H9 (cell line): ENCODE measurements at regions not wholly inside any gene's neighbourhood (a gene's known extent, or its start where the extent isn't known, plus 50 kb on each side); places are given as distances from the start of the nearest gene placed in this dataset.

Experiments used
- DNase-seq: peaks from one replicate; pipeline ENCODE4 v3.0.0-alpha.2; 2017
- H2AFZ ChIP-seq: one replicate; pipeline ENCODE4 v1.6.1; 2013; ENCODE audit warnings: mild to moderate bottlenecking, low read length, control low read depth, moderate library complexity
- H2AK5ac ChIP-seq: 2 replicates; pipeline ENCODE4 v1.6.1; 2013; ENCODE audit warnings: low read length, control low read depth, mixed read lengths; ENCODE audit not compliant: insufficient read length
- H2BK120ac ChIP-seq: one replicate; pipeline ENCODE4 v1.6.1; 2013; ENCODE audit warnings: low read depth, mild to moderate bottlenecking, low read length, control low read depth, inconsistent platforms; ENCODE audit not compliant: poor library complexity, severe bottlenecking
- H2BK12ac ChIP-seq: 2 replicates; pipeline ENCODE4 v1.6.1; 2013; ENCODE audit warnings: low read length, control low read depth, mixed read lengths, low read depth; ENCODE audit not compliant: insufficient read length
- H2BK15ac ChIP-seq: 2 replicates; pipeline ENCODE4 v1.6.1; 2013; ENCODE audit warnings: low read depth, low read length, control low read depth
- H2BK20ac ChIP-seq: one replicate; pipeline ENCODE4 v1.6.1; 2013; ENCODE audit warnings: low read depth, mild to moderate bottlenecking, low read length, control low read depth, inconsistent platforms; ENCODE audit not compliant: poor library complexity, severe bottlenecking
- H2BK5ac ChIP-seq: 2 replicates; pipeline ENCODE4 v1.6.1; 2013; ENCODE audit warnings: low read length, control low read depth, mixed read lengths; ENCODE audit not compliant: insufficient read length
- H3K14ac ChIP-seq: 2 replicates; pipeline ENCODE4 v1.6.1; 2013; ENCODE audit warnings: low read length, control low read depth; ENCODE audit not compliant: insufficient read depth
- H3K18ac ChIP-seq: 2 replicates; pipeline ENCODE4 v1.6.1; 2013; ENCODE audit warnings: low read depth, mild to moderate bottlenecking, mixed read lengths, low read length, control low read depth; ENCODE audit not compliant: insufficient read length
- H3K23ac ChIP-seq: 2 replicates; pipeline ENCODE4 v1.6.1; 2013; ENCODE audit warnings: low read length, control low read depth, mixed read lengths, low read depth; ENCODE audit not compliant: insufficient read length
- H3K23me2 ChIP-seq: 2 replicates; pipeline ENCODE4 v1.6.1; 2013; ENCODE audit warnings: low read depth, mild to moderate bottlenecking, mixed read lengths, low read length, control low read depth; ENCODE audit not compliant: insufficient read length, poor library complexity, severe bottlenecking
- H3K27ac ChIP-seq: 2 replicates; pipeline ENCODE4 v1.5.1; 2013; ENCODE audit warnings: low read length, control low read depth, mixed read lengths, low read depth; ENCODE audit not compliant: insufficient read length
- H3K27me3 ChIP-seq: 2 replicates; pipeline ENCODE4 v1.6.1; 2013; ENCODE audit warnings: low read length, control low read depth, inconsistent platforms; ENCODE audit not compliant: insufficient read depth
- H3K4ac ChIP-seq: 2 replicates; pipeline ENCODE4 v1.6.1; 2013; ENCODE audit warnings: low read depth, mild to moderate bottlenecking, control low read depth, inconsistent platforms, low read length, moderate library complexity
- H3K4me1 ChIP-seq: 2 replicates; pipeline ENCODE4 v1.6.1; 2013; ENCODE audit warnings: low read length, control low read depth, inconsistent platforms; ENCODE audit not compliant: insufficient read depth
- H3K4me2 ChIP-seq: 2 replicates; pipeline ENCODE4 v1.6.1; 2013; ENCODE audit warnings: low read length, control low read depth, mixed read lengths; ENCODE audit not compliant: insufficient read length, insufficient read depth
- H3K56ac ChIP-seq: 2 replicates; pipeline ENCODE4 v1.6.1; 2013; ENCODE audit warnings: low read depth, mild to moderate bottlenecking, mixed read lengths, low read length, control low read depth; ENCODE audit not compliant: insufficient read length
- H3K79me1 ChIP-seq: 2 replicates; pipeline ENCODE4 v1.6.1; 2013; ENCODE audit warnings: low read depth, mild to moderate bottlenecking, moderate library complexity, low read length, control low read depth, inconsistent platforms; ENCODE audit not compliant: insufficient read depth, poor library complexity, severe bottlenecking
- H3K79me2 ChIP-seq: 2 replicates; pipeline ENCODE4 v1.6.1; 2013; ENCODE audit warnings: low read length, control low read depth, inconsistent platforms; ENCODE audit not compliant: insufficient read depth
- H3K9ac ChIP-seq: 2 replicates; pipeline ENCODE4 v1.6.1; 2013; ENCODE audit warnings: low read length, control low read depth, mixed read lengths; ENCODE audit not compliant: insufficient read length; ENCODE audit errors: extremely low read depth
- H3K9me3 ChIP-seq: one replicate; pipeline ENCODE4 v1.6.1; 2013; ENCODE audit warnings: low read depth, low read length, inconsistent platforms; ENCODE audit not compliant: control insufficient read depth
- H3T11ph ChIP-seq: one replicate; pipeline ENCODE4 v1.6.1; 2013; ENCODE audit warnings: mild to moderate bottlenecking, low read length, control low read depth, inconsistent platforms
- H4K20me1 ChIP-seq: one replicate; pipeline ENCODE4 v1.6.1; 2013; ENCODE audit not compliant: control insufficient read depth, insufficient read length, insufficient read depth
- H4K5ac ChIP-seq: 2 replicates; pipeline ENCODE4 v1.6.1; 2013; ENCODE audit warnings: low read depth, mild to moderate bottlenecking, mixed read lengths, low read length, control low read depth; ENCODE audit not compliant: insufficient read length
- H4K8ac ChIP-seq: replicated peaks from 2 replicates; pipeline ENCODE4 v1.6.1; 2013; ENCODE audit warnings: low read length, control low read depth, mixed read lengths, low read depth; ENCODE audit not compliant: insufficient read length
- H4K91ac ChIP-seq: 2 replicates; pipeline ENCODE4 v1.6.1; 2013; ENCODE audit warnings: low read depth, mild to moderate bottlenecking, moderate library complexity, mixed read lengths, low read length, control low read depth; ENCODE audit not compliant: insufficient read length
- H3K27ac Mint-ChIP-seq, 3 experiments: 2 replicates in 2 of 3; 3 replicates in 1 of 3; pipeline ENCODE4 v1.8.0; 2020 to 2021; ENCODE audit warnings: mixed read lengths in 3 of 3, mild to moderate bottlenecking in 1 of 3, moderate library complexity in 1 of 3
- H3K27me3 Mint-ChIP-seq: 2 replicates; pipeline ENCODE4 v1.8.0; 2021; ENCODE audit warnings: low read depth, mild to moderate bottlenecking, moderate library complexity, mixed read lengths
- H3K36me3 Mint-ChIP-seq, 3 experiments: 2 replicates in 2 of 3; 3 replicates in 1 of 3; pipeline ENCODE4 v1.8.0; 2020 to 2021; ENCODE audit warnings: low read depth in 3 of 3, mixed read lengths in 3 of 3; ENCODE audit not compliant: insufficient read depth in 1 of 3
- H3K4me1 Mint-ChIP-seq, 2 experiments: 2 replicates each; pipeline ENCODE4 v1.8.0; 2020; ENCODE audit warnings: mixed read lengths in 2 of 2
- H3K4me3 Mint-ChIP-seq, 2 experiments: 2 replicates in 1 of 2; 3 replicates in 1 of 2; pipeline ENCODE4 v1.8.0; 2020 to 2021; ENCODE audit warnings: mild to moderate bottlenecking in 2 of 2, mixed read lengths in 2 of 2, moderate library complexity in 1 of 2
- H3K9me3 Mint-ChIP-seq, 2 experiments: 2 replicates in 1 of 2; 3 replicates in 1 of 2; pipeline ENCODE4 v1.8.0; 2020; ENCODE audit warnings: mild to moderate bottlenecking in 2 of 2, mixed read lengths in 2 of 2, moderate library complexity in 1 of 2
- WGBS: extraction: QIAGEN DNeasy Blood & Tissue Kit; methylation state at CpG from one replicate; pipeline ENCODE4 v1.1.7; 2013; ENCODE audit warnings: missing lambda C conversion rate, low lambda C conversion rate, mixed read lengths; ENCODE audit not compliant: insufficient read length; ENCODE audit errors: extremely low coverage; 5-methylcytosine and 5-hydroxymethylcytosine counted together
- TF ChIP-seq, protein P1 (sequence below): fragments of 200-600 bp; sonication (generic); conservative IDR thresholded peaks from 3 replicates; pipeline ENCODE4 v1.8.0; 2021; ENCODE audit warnings: antibody characterized with exemption, mild to moderate bottlenecking

DNA sequence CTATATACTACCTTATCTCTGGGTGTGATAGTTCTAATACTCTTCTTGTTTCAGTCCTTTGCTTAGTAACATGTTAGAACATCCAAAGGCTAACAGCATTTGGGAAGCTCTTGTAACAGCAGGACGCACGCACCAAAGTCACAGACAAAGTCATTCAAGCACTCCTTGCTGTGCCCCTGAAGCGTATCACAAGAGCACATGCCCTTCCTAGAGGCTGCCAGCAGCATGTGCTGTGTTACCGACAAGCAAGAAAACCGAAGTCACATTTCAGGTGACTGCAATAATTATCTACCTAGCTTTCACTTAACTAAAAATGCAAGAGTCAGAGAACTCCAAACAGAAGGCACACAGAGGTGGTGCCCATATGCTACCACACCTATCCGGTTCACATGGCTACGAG lies 194.1 kb downstream of the KLF12 start:
- peaks cover 0 to 4% (median 2%) of the 10 kb centered on the region in 3 experiments; a peak in 2 of 7 replicates for H3K36me3 Mint-ChIP-seq
- H3K9ac ChIP-seq: no peak overlapping the region
- H4K5ac ChIP-seq: no peak overlapping the region
- no peak overlapping the region for H2BK5ac ChIP-seq
- H3K56ac ChIP-seq: no peak overlapping the region
- H4K91ac ChIP-seq: no peak overlapping the region
- H4K8ac ChIP-seq: no peak overlapping the region
- no peak overlapping the region for H3K4me2 ChIP-seq
- TF ChIP-seq, protein P1, sequence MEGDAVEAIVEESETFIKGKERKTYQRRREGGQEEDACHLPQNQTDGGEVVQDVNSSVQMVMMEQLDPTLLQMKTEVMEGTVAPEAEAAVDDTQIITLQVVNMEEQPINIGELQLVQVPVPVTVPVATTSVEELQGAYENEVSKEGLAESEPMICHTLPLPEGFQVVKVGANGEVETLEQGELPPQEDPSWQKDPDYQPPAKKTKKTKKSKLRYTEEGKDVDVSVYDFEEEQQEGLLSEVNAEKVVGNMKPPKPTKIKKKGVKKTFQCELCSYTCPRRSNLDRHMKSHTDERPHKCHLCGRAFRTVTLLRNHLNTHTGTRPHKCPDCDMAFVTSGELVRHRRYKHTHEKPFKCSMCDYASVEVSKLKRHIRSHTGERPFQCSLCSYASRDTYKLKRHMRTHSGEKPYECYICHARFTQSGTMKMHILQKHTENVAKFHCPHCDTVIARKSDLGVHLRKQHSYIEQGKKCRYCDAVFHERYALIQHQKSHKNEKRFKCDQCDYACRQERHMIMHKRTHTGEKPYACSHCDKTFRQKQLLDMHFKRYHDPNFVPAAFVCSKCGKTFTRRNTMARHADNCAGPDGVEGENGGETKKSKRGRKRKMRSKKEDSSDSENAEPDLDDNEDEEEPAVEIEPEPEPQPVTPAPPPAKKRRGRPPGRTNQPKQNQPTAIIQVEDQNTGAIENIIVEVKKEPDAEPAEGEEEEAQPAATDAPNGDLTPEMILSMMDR: no peak
- no peak overlapping the region for H2BK20ac ChIP-seq
- no peak overlapping the region for H2BK12ac ChIP-seq
- H2AK5ac ChIP-seq: no peak overlapping the region
- no peak overlapping the region for H2AFZ ChIP-seq
- H3K23me2 ChIP-seq: no peaks in the 10 kb centered on the region
- H2BK120ac ChIP-seq: no peak overlapping the region
- H3K4ac ChIP-seq: no peak overlapping the region
- H3K18ac ChIP-seq: no peak overlapping the region
- no peaks in the 10 kb centered on the region for H3K79me2 ChIP-seq
- no peaks in the 10 kb centered on the region for H3K27me3 ChIP-seq
- no CpG with 5 or more reads among the region's 7 CpGs for WGBS
- no peak overlapping the region for H3K27ac Mint-ChIP-seq
- peaks cover 30 to 36% of the 10 kb centered on the region in 2 experiments for H3K4me1 Mint-ChIP-seq
- no peaks in the 10 kb centered on the region for H4K20me1 ChIP-seq
- H3K27ac ChIP-seq: no peak overlapping the region
- H3K9me3 Mint-ChIP-seq: no peaks in the 10 kb centered on the region
- H3K4me1 ChIP-seq: peaks cover 6% of the 10 kb centered on the region
- H3K14ac ChIP-seq: no peak overlapping the region
- H3K9me3 ChIP-seq: no peaks in the 10 kb centered on the region
- no peak overlapping the region for H3T11ph ChIP-seq
- no peaks in the 10 kb centered on the region for H3K27me3 Mint-ChIP-seq
- H3K4me3 Mint-ChIP-seq: no peak overlapping the region
- no peak overlapping the region for H3K23ac ChIP-seq
- no peak for DNase-seq
- no peak overlapping the region for H2BK15ac ChIP-seq
- no peaks in the 10 kb centered on the region for H3K79me1 ChIP-seq
